ENCODE measurements at regions not wholly inside any gene's neighbourhood (a gene's known extent, or its start where the extent isn't known, plus 50 kb on each side); places are given as distances from the start of the nearest gene placed in this dataset.

- TF ChIP-seq BHLHE40 (IDR thresholded peaks at IDR 0.05; ENCODE audit: borderline replicate concordance) (no peak), SP1 (IDR thresholded peaks at IDR 0.05) (no peak), LEF1 (IDR thresholded peaks at IDR 0.05; ENCODE audit: borderline replicate concordance) (no peak), FOXK2 (IDR thresholded peaks at IDR 0.05) (no peak), FOXM1 (IDR thresholded peaks at IDR 0.05; ENCODE audit: borderline replicate concordance) (no peak), FOXA1 (IDR thresholded peaks at IDR 0.05) (no peak), HDGF (IDR thresholded peaks at IDR 0.05; ENCODE audit: borderline replicate concordance) (no peak), NFRKB (IDR thresholded peaks at IDR 0.05) (no peak), CTBP1 (IDR thresholded peaks at IDR 0.05; ENCODE audit: borderline replicate concordance) (no peak), TARDBP (IDR thresholded peaks at IDR 0.05) (no peak)
Measured at GRCh38 chr4:8709729-8710360, 117.3 kb downstream of the CPZ start.
